ENCODE measurements at regions not wholly inside any gene's neighbourhood (a gene's known extent, or its start where the extent isn't known, plus 50 kb on each side); places are given as distances from the start of the nearest gene placed in this dataset.
"Not testable (repeated sequence)": the region's sequence is repeated elsewhere in the genome, so short reads cannot be mapped to it uniquely, and the experiment has no call there.

DNA sequence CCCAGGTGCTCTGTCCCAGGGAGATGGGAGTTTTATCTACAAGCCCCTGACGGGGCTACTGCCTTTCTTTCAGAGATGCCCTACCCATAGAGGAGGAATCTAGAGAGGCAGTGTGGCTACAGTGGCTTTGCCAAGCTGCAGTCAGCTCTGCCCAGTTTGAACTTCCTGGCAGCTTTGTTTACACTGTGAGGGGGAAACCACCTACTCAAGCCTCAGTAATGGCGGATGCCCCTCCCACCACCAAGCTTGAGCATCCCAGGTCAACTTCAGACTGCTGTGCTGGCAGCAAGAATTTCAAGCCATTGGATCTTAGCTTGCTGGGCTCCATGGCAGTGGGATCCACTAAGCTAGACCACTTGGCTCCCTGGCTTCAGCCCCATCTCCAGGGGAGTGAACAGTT lies 53.1 kb upstream of the TMEM252 start:
- H3K27ac Mint-ChIP-seq; H3K36me3 Mint-ChIP-seq; H3K4me1 Mint-ChIP-seq (ENCODE audit: low read depth in 2 of 2); H3K9me3 Mint-ChIP-seq; ATAC-seq; H3K4me3 Mint-ChIP-seq; DNase-seq (ENCODE audit: low spot score): not testable (repeated sequence)
- peaks cover 24 to 42% of the 10 kb centered on the region in 2 donors for H3K27me3 Mint-ChIP-seq

DNA sequence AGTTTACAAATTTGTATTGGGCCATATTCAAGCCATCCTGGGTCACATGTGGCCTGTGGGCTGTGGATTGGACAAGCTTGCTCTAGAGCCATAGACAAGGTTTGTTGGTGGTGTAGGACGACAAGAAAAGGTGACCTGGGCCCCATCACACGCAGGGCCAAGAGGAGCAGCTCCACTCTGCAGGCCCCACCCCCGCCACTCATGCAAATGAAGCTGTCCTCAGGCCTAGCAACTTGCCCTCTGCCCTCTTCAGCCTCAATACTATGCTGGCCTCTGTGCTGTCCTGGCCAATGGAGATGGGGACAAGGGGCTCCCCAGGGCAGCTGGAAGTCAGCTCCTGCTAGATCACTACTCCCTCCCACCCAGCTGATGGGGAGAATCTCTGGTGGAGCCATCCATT lies 55.2 kb upstream of the TMEM252 start:
- H3K27me3 Mint-ChIP-seq: peaks cover 22 to 35% of the 10 kb centered on the region in 2 donors
- ATAC-seq (peak in 1 of 2 donors; percentile 24), DNase-seq (ENCODE audit: low spot score) (no peak)
- H3K27ac Mint-ChIP-seq: no peak overlapping the region
- H3K4me3 Mint-ChIP-seq: no peak overlapping the region
- H3K9me3 Mint-ChIP-seq: no peaks in the 10 kb centered on the region
- H3K36me3 Mint-ChIP-seq: no peaks in the 10 kb centered on the region
- H3K4me1 Mint-ChIP-seq (ENCODE audit: low read depth in 2 of 2): no peaks in the 10 kb centered on the region

DNA sequence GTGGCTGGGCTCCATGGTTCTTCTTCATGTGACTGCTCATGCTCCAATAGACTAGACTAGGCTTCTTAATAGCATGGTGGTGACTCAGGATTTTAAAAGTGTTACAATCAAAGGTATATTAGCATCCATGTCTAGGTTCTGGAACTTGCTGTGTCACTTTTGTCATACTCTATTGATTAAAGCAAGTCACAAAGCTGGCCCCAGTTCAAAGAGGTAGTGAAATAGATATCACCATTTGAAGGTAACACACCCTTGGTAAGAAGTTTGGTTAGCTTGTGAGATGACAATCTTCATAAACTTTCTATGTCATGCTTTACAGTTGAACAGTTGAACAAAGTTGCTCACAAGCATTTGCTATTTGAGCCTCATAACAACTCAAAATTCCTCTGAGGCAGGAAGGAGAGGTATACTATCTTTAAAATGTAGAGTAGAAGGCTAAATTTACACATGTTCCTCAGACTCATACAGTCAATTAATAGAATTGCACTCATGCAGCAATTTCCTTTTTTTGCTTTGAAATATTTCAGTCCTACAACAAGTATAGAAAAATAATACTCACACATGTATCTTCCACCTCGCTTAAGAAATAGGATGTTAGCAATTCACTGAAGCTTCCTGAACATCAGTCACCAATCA lies 56.8 kb upstream of the TMEM252 start:
- Mint-ChIP-seq H3K4me1 (ENCODE audit: low read depth in 2 of 2) (no peaks in the 10 kb centered on the region), H3K27ac (no peak overlapping the region), H3K4me3 (no peak overlapping the region), H3K9me3 (no peaks in the 10 kb centered on the region), H3K27me3 (peaks cover 24 to 30% of the 10 kb centered on the region in 2 donors), H3K36me3 (no peaks in the 10 kb centered on the region)
- no peak for ATAC-seq
- no peak for DNase-seq (ENCODE audit: low spot score)

DNA sequence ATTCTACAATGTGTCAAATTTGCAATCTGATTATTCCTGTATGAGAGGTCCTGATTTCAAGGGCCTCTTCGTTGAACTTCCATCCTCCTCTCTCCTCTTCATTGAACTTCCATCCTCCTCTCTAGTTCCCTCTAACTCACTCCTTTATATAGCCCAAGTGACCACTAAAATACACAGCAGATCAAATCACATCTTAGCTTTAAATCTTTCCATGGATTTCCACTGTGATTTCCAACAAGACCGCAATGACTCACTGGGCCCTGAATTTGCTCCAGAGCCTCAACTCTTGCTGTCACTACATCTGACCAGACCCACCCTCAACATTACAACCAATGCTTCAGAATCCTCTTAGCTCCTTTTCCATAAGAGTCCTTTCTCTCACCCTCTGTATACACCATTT lies 59.1 kb upstream of the TMEM252 start:
- no peak overlapping the region for H3K27ac Mint-ChIP-seq
- no peak for ATAC-seq
- no peak overlapping the region for H3K4me3 Mint-ChIP-seq

DNA sequence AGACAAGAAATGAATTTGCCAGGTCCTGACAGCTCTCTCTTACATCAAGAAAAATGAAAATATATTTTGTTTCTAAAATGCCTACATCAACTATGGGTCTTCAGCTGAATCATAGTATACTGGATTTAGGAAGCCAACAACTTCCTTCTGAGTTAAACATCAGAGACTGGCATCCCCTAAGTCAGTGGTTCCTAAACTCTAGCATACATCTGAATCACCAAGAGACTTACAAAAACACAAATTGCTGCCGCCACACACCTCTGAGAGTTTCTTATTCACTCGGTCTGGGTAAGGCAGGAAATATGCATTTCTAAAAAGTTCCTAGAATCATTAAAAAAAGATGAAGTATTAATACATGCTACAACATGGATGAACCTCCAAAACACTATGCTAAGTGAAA lies 60.4 kb upstream of the TMEM252 start:
- no peak overlapping the region for H3K27ac Mint-ChIP-seq
- no peak overlapping the region for H3K4me3 Mint-ChIP-seq
- H3K27me3 Mint-ChIP-seq: peaks cover 25 to 36% of the 10 kb centered on the region in 2 donors
- no peaks in the 10 kb centered on the region for H3K9me3 Mint-ChIP-seq
- no peaks in the 10 kb centered on the region for H3K4me1 Mint-ChIP-seq (ENCODE audit: low read depth in 2 of 2)
- DNase-seq (ENCODE audit: low spot score): no peak
- no peaks in the 10 kb centered on the region for H3K36me3 Mint-ChIP-seq
- no peak for ATAC-seq

More for the DNA sequence above, 59.1 kb upstream of the TMEM252 start:
- no peaks in the 10 kb centered on the region for H3K36me3 Mint-ChIP-seq
- no peaks in the 10 kb centered on the region for H3K9me3 Mint-ChIP-seq
- H3K27me3 Mint-ChIP-seq: peaks cover 31 to 43% of the 10 kb centered on the region in 2 donors
- H3K4me1 Mint-ChIP-seq (ENCODE audit: low read depth in 2 of 2): no peaks in the 10 kb centered on the region
- no peak for DNase-seq (ENCODE audit: low spot score)

DNA sequence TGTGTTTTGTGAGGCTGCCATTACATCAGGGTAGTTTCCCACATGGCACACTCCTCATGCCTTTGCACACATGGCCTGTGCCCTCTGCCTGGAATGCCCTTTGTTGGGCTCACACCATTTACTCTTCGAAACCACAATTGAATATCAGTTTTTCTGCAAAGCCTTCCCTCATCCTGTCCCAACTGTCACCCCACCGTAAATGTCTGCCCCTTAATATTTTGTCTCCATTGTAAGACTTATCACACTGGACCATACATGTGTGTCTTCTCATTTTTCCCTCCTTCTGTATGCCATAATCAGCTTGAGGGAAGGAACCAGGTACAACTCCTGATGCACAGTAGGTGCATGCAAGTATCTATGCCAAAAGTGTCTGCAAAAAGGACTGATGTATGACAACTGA lies 62.7 kb upstream of the TMEM252 start:
- Mint-ChIP-seq H3K9me3 (no peaks in the 10 kb centered on the region), H3K36me3 (no peaks in the 10 kb centered on the region), H3K4me3 (no peak overlapping the region), H3K27ac (no peak overlapping the region), H3K27me3 (peaks cover 27 to 47% of the 10 kb centered on the region in 2 donors), H3K4me1 (ENCODE audit: low read depth in 2 of 2) (no peaks in the 10 kb centered on the region)
- ATAC-seq (peak in 1 of 2 donors; percentile 15), DNase-seq (ENCODE audit: low spot score) (no peak)

- Mint-ChIP-seq H3K4me3 (no peak overlapping the region), H3K9me3 (no peaks in the 10 kb centered on the region), H3K4me1 (ENCODE audit: low read depth in 2 of 2) (no peaks in the 10 kb centered on the region), H3K27ac (no peak overlapping the region), H3K27me3 (peaks cover 5 to 12% of the 10 kb centered on the region in 2 donors), H3K36me3 (no peaks in the 10 kb centered on the region)
- no peak for ATAC-seq
- DNase-seq (ENCODE audit: low spot score): no peak
Observed at GRCh38 chr9:68608763-68609162, 68.1 kb upstream of the TMEM252 start.

GRCh38 chr9:68609901-68610415 lies 69.3 kb upstream of the TMEM252 start:
- no peaks in the 10 kb centered on the region for H3K9me3 Mint-ChIP-seq
- no peak for DNase-seq (ENCODE audit: low spot score)
- H3K4me1 Mint-ChIP-seq (ENCODE audit: low read depth in 2 of 2): no peaks in the 10 kb centered on the region
- H3K27me3 Mint-ChIP-seq: peaks cover 5 to 11% of the 10 kb centered on the region in 2 donors
- H3K36me3 Mint-ChIP-seq: no peaks in the 10 kb centered on the region
- H3K27ac Mint-ChIP-seq: no peak overlapping the region
- no peak overlapping the region for H3K4me3 Mint-ChIP-seq
- ATAC-seq: no peak

DNA sequence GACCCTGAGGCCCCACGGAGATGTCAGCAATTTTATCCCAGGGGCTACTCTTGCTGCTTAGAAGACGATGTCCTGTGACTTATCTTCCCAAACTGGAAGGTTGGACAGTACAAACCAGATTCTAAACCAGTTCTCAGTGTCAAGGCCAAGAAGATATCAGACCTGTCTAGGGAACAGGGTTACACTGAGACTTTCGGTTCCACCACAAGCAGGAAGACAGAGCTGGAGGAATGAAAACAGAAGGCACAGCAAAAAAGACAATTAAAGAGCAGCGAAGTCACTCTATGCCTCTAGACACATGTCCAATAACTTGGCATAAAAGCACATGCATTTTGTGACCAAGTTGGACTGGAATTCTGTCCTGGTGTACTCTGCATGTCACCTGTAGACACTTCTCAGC lies 73.4 kb upstream of the TMEM252 start:
- H3K27me3 Mint-ChIP-seq: peaks cover 9 to 11% of the 10 kb centered on the region in 2 donors
- no peak overlapping the region for H3K27ac Mint-ChIP-seq
- no peaks in the 10 kb centered on the region for H3K9me3 Mint-ChIP-seq
- H3K36me3 Mint-ChIP-seq: no peaks in the 10 kb centered on the region
- DNase-seq (ENCODE audit: low spot score) (no peak), ATAC-seq (no peak)
- no peaks in the 10 kb centered on the region for H3K4me1 Mint-ChIP-seq (ENCODE audit: low read depth in 2 of 2)
- no peak overlapping the region for H3K4me3 Mint-ChIP-seq

DNA sequence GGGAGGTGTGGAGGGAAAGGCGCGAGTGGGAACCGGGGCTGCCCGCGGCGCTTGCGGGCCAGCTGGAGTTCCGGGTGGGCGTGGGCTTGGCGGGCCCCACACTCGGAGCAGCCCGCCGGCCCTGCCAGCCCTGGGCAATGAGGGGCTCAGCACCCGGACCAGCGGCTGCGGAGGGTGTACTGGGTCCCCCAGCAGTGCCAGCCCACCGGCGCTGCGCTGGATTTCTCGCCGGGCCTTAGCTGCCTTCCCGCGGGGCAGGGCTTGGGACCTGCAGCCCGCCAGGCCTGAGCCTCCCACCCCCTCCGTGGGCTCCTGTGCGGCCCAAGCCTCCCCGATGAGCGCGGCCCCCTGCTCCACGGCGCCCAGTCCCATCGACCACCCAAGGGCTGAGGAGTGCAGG lies 76.3 kb upstream of the TMEM252 start:
- H3K9me3 Mint-ChIP-seq; DNase-seq (ENCODE audit: low spot score); H3K4me1 Mint-ChIP-seq (ENCODE audit: low read depth in 2 of 2); H3K36me3 Mint-ChIP-seq; H3K27ac Mint-ChIP-seq; ATAC-seq; H3K4me3 Mint-ChIP-seq: not testable (repeated sequence)
- H3K27me3 Mint-ChIP-seq: peaks cover 8 to 20% of the 10 kb centered on the region in 2 donors

DNA sequence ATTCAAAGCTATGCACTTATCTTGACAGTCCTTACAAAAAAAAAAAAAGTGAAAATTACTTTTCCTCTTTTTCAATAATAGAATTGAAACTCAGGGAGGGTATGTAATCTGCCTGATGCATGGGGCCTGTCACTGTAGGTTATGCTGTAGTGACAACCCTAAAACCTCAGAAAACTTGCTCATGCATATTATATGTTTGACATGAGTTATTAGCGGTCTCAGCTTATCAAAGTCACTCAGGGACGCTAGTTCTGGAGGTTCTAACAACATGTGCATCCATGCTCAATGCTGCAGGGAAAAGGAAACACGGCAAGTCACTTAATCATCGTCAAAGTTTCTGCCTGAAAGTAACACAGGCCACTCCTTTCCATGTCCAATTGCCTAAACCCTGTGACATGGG lies 78.4 kb upstream of the TMEM252 start:
- Mint-ChIP-seq H3K36me3 (no peaks in the 10 kb centered on the region), H3K9me3 (no peaks in the 10 kb centered on the region), H3K4me1 (ENCODE audit: low read depth in 2 of 2) (no peaks in the 10 kb centered on the region), H3K4me3 (no peak overlapping the region), H3K27ac (no peak overlapping the region), H3K27me3 (peaks cover 13 to 29% of the 10 kb centered on the region in 2 donors)
- ATAC-seq (no peak), DNase-seq (ENCODE audit: low spot score) (no peak)

DNA sequence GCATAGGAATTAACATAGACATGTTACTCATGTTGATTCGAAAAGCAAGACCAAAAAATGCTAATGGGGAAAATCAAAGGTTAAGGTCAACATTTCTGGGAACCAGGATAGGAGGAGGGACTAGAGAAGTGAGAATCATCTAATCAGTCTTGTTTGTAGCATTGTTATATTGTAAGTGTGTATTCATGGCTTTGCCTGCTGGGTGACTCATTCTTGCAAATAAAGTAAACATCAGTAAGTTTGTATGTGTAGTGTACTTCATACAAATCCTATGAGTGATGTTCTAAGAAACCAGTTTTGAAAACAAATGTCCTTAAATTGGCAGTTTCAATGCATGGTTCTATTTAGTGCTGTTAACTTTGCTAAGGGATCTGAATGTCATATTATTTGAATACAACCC lies 79.0 kb upstream of the TMEM252 start:
- H3K36me3 Mint-ChIP-seq: no peaks in the 10 kb centered on the region
- DNase-seq (ENCODE audit: low spot score): no peak
- H3K27me3 Mint-ChIP-seq: peaks cover 13 to 29% of the 10 kb centered on the region in 2 donors
- H3K9me3 Mint-ChIP-seq: no peaks in the 10 kb centered on the region
- H3K27ac Mint-ChIP-seq: no peak overlapping the region
- H3K4me1 Mint-ChIP-seq (ENCODE audit: low read depth in 2 of 2): no peaks in the 10 kb centered on the region
- no peak for ATAC-seq
- no peak overlapping the region for H3K4me3 Mint-ChIP-seq

DNA sequence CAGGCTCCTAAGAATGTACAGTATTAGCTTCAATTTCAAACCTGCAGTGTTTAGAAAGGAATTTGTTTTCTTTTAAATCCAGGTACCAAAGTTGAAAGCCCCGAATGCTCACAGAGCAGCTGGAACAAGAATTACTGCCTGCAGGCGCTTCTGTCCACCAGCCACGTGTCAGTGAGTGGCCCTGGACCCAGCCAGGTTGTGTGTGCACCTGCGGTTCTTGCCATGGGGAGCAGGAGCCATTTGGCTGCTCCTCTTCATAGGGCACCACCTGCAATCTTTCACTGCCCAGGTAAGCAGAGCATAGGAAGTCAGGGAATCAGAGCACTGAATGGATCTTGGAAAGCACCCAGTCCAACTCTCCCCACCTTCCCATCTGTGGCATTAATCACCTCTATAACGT lies 79.5 kb upstream of the PIP5K1B start:
- ATAC-seq: no peak
- Mint-ChIP-seq H3K9me3 (no peaks in the 10 kb centered on the region), H3K4me1 (ENCODE audit: low read depth in 2 of 2) (no peaks in the 10 kb centered on the region), H3K27me3 (peaks cover 12 to 20% of the 10 kb centered on the region in 2 donors), H3K27ac (no peak overlapping the region), H3K36me3 (no peaks in the 10 kb centered on the region), H3K4me3 (no peak overlapping the region)
- no peak for DNase-seq (ENCODE audit: low spot score)

GRCh38 chr9:68626526-68626925 lies 78.5 kb upstream of the PIP5K1B start:
- Mint-ChIP-seq H3K9me3 (no peaks in the 10 kb centered on the region), H3K4me3 (no peak overlapping the region), H3K27me3 (peaks cover 12 to 24% of the 10 kb centered on the region in 2 donors), H3K36me3 (no peaks in the 10 kb centered on the region), H3K27ac (no peak overlapping the region), H3K4me1 (ENCODE audit: low read depth in 2 of 2) (no peaks in the 10 kb centered on the region)
- DNase-seq (ENCODE audit: low spot score) (no peak), ATAC-seq (no peak)

DNA sequence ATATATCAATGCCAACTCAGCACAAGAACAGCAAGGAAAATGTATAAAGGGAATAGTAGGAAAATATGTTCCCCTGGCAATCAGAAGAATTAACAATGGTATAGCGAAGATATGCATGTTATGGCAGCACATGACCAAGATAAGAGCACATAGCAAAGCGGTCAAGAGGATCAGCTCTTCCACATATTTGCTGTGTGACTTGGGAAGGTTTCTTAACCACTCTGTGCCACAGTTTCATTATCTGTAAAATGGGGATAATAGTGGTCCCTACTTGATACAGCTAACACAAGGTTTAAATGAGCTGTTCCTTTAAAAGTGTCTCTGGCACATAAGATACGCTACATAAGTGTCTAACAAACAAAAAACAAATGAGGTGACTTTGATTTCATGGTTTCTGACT lies 77.9 kb upstream of the PIP5K1B start:
- DNase-seq (ENCODE audit: low spot score): no peak
- Mint-ChIP-seq H3K4me3 (no peak overlapping the region), H3K27ac (no peak overlapping the region), H3K9me3 (no peaks in the 10 kb centered on the region), H3K4me1 (ENCODE audit: low read depth in 2 of 2) (no peaks in the 10 kb centered on the region), H3K36me3 (no peaks in the 10 kb centered on the region), H3K27me3 (peaks cover 15 to 30% of the 10 kb centered on the region in 2 donors)
- no peak for ATAC-seq

All from natural killer cell treated with Interleukin-12 subunit alpha and Interleukin-12 subunit beta and Interleukin-15 and Interleukin-18, amount 100 ng/mL, for 72 hours (primary cell).